BLaER1 treated with 17β-estradiol and CSF1 and Interleukin-3, amounts not matched to agents 10 nM and 100 nM (cell line): ENCODE measurements at regions not wholly inside any gene's neighbourhood (a gene's known extent, or its start where the extent isn't known, plus 50 kb on each side); places are given as distances from the start of the nearest gene placed in this dataset.
"Not testable (repeated sequence)": the region's sequence is repeated elsewhere in the genome, so short reads cannot be mapped to it uniquely, and the experiment has no call there.

Experiments used
- H3K27ac ChIP-seq, 11 experiments: shearing (Covaris generic); formaldehyde crosslinking; 2 replicates each; pipeline ENCODE4 v1.8.1; 2022
- H3K27me3 ChIP-seq, 11 experiments: shearing (Covaris generic); formaldehyde crosslinking; 2 replicates each; pipeline ENCODE4 v1.8.1; 2022
- H3K36me3 ChIP-seq, 11 experiments: shearing (Covaris generic); formaldehyde crosslinking; 2 replicates each; pipeline ENCODE4 v1.8.1; 2022
- H3K4me1 ChIP-seq, 10 experiments: shearing (Covaris generic); formaldehyde crosslinking; 2 replicates each; pipeline ENCODE4 v1.8.1; 2022
- H3K4me2 ChIP-seq, 11 experiments: shearing (Covaris generic); formaldehyde crosslinking; 2 replicates each; pipeline ENCODE4 v1.8.1; 2022
- H3K4me3 ChIP-seq, 10 experiments: shearing (Covaris generic); formaldehyde crosslinking; 2 replicates each; pipeline ENCODE4 v1.8.1; 2022
- H3K9ac ChIP-seq, 11 experiments: shearing (Covaris generic); formaldehyde crosslinking; 2 replicates each; pipeline ENCODE4 v1.8.1; 2022
- H3K9me3 ChIP-seq, 11 experiments: shearing (Covaris generic); formaldehyde crosslinking; replicated peaks in 1 of 11; 2 replicates each; pipeline ENCODE4 v1.8.1; 2022
- H4K20me1 ChIP-seq, 11 experiments: shearing (Covaris generic); formaldehyde crosslinking; 2 replicates each; pipeline ENCODE4 v1.8.1; 2022
- Cebpa-rat ChIP-seq, 11 experiments: shearing (Covaris generic); IDR thresholded peaks; 2 replicates each; pipeline ENCODE4 v1.8.1; 2022

GRCh38 chr6:119830494-119831295 lies 481.1 kb upstream of the MAN1A1 start:
- Histone ChIP-seq H3K4me2 (peak overlapping the region in 3 of 11 experiments; percentile 10 to 21 (median 18); a peak in 3 of 22 replicates), H3K4me1 (peaks cover 0 to 9% (median 0%) of the 10 kb centered on the region in 10 experiments; a peak in 3 of 20 replicates), H3K27ac (no peak overlapping the region)

GRCh38 chr6:119830069-119830468 lies 480.5 kb upstream of the MAN1A1 start:
- Histone ChIP-seq H3K27ac (no peak overlapping the region), H4K20me1 (no peaks in the 10 kb centered on the region), H3K9me3 (no peaks in the 10 kb centered on the region), H3K27me3 (no peaks in the 10 kb centered on the region), H3K4me3 (no peak overlapping the region), H3K9ac (no peak overlapping the region), H3K4me1 (peaks cover 0 to 9% (median 0%) of the 10 kb centered on the region in 10 experiments; a peak in 3 of 20 replicates), H3K36me3 (no peaks in the 10 kb centered on the region), H3K4me2 (peak overlapping the region in 3 of 11 experiments; percentile 10 to 21 (median 18); a peak in 3 of 22 replicates)
- TF ChIP-seq Cebpa-rat (IDR thresholded peaks at IDR 0.05): no peak

More at GRCh38 chr6:119830494-119831295, 481.1 kb upstream of the MAN1A1 start:
- Histone ChIP-seq H3K27me3 (no peaks in the 10 kb centered on the region), H3K4me3 (no peak overlapping the region), H4K20me1 (no peaks in the 10 kb centered on the region), H3K9ac (no peak overlapping the region), H3K9me3 (no peaks in the 10 kb centered on the region), H3K36me3 (no peaks in the 10 kb centered on the region)
- no peak for TF ChIP-seq Cebpa-rat (IDR thresholded peaks at IDR 0.05)

- H4K20me1 ChIP-seq, H3K27me3 ChIP-seq, H3K27ac ChIP-seq, H3K36me3 ChIP-seq, H3K4me3 ChIP-seq, H3K9ac ChIP-seq, H3K4me2 ChIP-seq, H3K9me3 ChIP-seq, H3K4me1 ChIP-seq: not testable (repeated sequence)
Observed at GRCh38 chr6:119829499-119829898, 479.9 kb upstream of the MAN1A1 start.

- TF ChIP-seq Cebpa-rat (IDR thresholded peaks at IDR 0.05): no peak
- H3K4me3 ChIP-seq: no peak overlapping the region
- no peak overlapping the region for H3K4me2 ChIP-seq
- H3K27ac ChIP-seq: no peak overlapping the region
- H3K4me1 ChIP-seq: peaks cover 0 to 9% (median 0%) of the 10 kb centered on the region in 10 experiments; a peak in 3 of 20 replicates
- H3K36me3 ChIP-seq: no peaks in the 10 kb centered on the region
- no peaks in the 10 kb centered on the region for H3K9me3 ChIP-seq
- H4K20me1 ChIP-seq: no peaks in the 10 kb centered on the region
- no peaks in the 10 kb centered on the region for H3K27me3 ChIP-seq
- H3K9ac ChIP-seq: no peak overlapping the region
Observed at GRCh38 chr6:119829006-119829405, 479.4 kb upstream of the MAN1A1 start.

GRCh38 chr6:119821380-119821779 lies 471.8 kb upstream of the MAN1A1 start:
- H3K36me3 ChIP-seq: no peaks in the 10 kb centered on the region
- H3K4me3 ChIP-seq: no peak overlapping the region
- H3K9ac ChIP-seq: no peak overlapping the region
- H3K27ac ChIP-seq: no peak overlapping the region
- H3K9me3 ChIP-seq: no peaks in the 10 kb centered on the region
- no peak overlapping the region for H3K4me2 ChIP-seq
- no peak for TF ChIP-seq Cebpa-rat (IDR thresholded peaks at IDR 0.05)
- no peaks in the 10 kb centered on the region for H3K4me1 ChIP-seq
- no peaks in the 10 kb centered on the region for H4K20me1 ChIP-seq
- no peaks in the 10 kb centered on the region for H3K27me3 ChIP-seq

GRCh38 chr6:119818876-119819275 lies 469.3 kb upstream of the MAN1A1 start:
- Histone ChIP-seq H3K9ac (no peak overlapping the region), H3K9me3 (no peaks in the 10 kb centered on the region), H3K27me3 (no peaks in the 10 kb centered on the region), H3K36me3 (no peaks in the 10 kb centered on the region), H3K4me3 (no peak overlapping the region), H3K4me1 (no peaks in the 10 kb centered on the region), H3K4me2 (no peak overlapping the region), H3K27ac (no peak overlapping the region), H4K20me1 (no peaks in the 10 kb centered on the region)
- TF ChIP-seq Cebpa-rat (IDR thresholded peaks at IDR 0.05): no peak

GRCh38 chr6:119814609-119815400 lies 465.2 kb upstream of the MAN1A1 start:
- no peak for TF ChIP-seq Cebpa-rat (IDR thresholded peaks at IDR 0.05)
- Histone ChIP-seq H3K4me3 (no peak overlapping the region), H3K9me3 (no peaks in the 10 kb centered on the region), H3K27me3 (no peaks in the 10 kb centered on the region), H3K9ac (no peak overlapping the region), H3K4me2 (no peak overlapping the region), H3K4me1 (no peaks in the 10 kb centered on the region), H3K36me3 (no peaks in the 10 kb centered on the region), H3K27ac (no peak overlapping the region), H4K20me1 (no peaks in the 10 kb centered on the region)

GRCh38 chr6:119802464-119802863 lies 452.9 kb upstream of the MAN1A1 start:
- no peak for TF ChIP-seq Cebpa-rat (IDR thresholded peaks at IDR 0.05)
- Histone ChIP-seq H3K27me3 (no peaks in the 10 kb centered on the region), H3K9me3 (no peaks in the 10 kb centered on the region), H4K20me1 (no peaks in the 10 kb centered on the region), H3K4me3 (no peak overlapping the region), H3K4me2 (no peak overlapping the region), H3K4me1 (peaks cover 0 to 10% (median 3%) of the 10 kb centered on the region in 10 experiments; a peak in 4 of 20 replicates), H3K36me3 (no peaks in the 10 kb centered on the region), H3K9ac (no peak overlapping the region), H3K27ac (no peak overlapping the region)

GRCh38 chr6:119801056-119801455 lies 451.5 kb upstream of the MAN1A1 start:
- Histone ChIP-seq H3K9ac (no peak overlapping the region), H3K4me2 (no peak overlapping the region), H3K9me3 (no peaks in the 10 kb centered on the region), H3K4me1 (peaks cover 0 to 10% (median 3%) of the 10 kb centered on the region in 10 experiments; a peak in 4 of 20 replicates), H3K4me3 (no peak overlapping the region), H3K27ac (no peak overlapping the region), H3K36me3 (no peaks in the 10 kb centered on the region), H4K20me1 (no peaks in the 10 kb centered on the region), H3K27me3 (no peaks in the 10 kb centered on the region)
- no peak for TF ChIP-seq Cebpa-rat (IDR thresholded peaks at IDR 0.05)
